Fibroblast of upper back skin (primary cell): ENCODE measurements at regions not wholly inside any gene's neighbourhood (a gene's known extent, or its start where the extent isn't known, plus 50 kb on each side); places are given as distances from the start of the nearest gene placed in this dataset.
"Not testable (repeated sequence)": the region's sequence is repeated elsewhere in the genome, so short reads cannot be mapped to it uniquely, and the experiment has no call there.

Experiments used
- DNase-seq: peaks from one replicate; pipeline ENCODE4 v3.0.0-alpha.2; 2013

DNA sequence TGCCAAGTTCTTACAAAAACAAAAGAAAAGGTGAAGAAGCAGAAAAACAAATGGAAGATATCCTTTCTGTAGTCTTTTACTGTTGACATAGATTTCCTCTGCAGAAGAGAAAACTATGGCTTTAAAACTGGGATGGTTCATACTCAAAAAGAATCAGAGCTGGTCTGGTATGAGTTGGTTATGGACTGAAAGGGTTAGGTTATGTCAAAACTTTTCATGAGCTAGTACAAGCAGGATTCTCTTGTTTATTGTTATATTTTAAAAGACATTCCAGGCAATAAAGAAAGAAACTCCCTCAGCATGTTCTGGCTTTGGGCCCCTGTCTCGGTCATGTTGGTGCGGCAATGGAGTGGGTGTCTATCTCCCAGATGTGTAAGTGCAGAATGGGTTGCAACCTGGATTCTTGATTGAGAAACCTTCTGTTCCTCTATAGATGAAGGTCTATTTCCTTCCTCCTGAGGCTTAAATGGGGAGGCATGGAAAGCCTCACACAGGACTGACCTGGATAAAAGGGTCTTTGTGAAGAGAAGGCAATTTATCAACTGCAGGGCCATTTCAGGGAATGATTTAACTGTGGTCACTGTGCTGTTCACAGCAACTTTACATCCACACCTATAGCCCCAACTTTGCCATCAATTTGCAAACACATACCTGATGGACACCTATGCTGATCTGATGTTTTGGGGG, 209.6 kb upstream of the TNC start:
- DNase-seq = peak; percentile 69

DNA sequence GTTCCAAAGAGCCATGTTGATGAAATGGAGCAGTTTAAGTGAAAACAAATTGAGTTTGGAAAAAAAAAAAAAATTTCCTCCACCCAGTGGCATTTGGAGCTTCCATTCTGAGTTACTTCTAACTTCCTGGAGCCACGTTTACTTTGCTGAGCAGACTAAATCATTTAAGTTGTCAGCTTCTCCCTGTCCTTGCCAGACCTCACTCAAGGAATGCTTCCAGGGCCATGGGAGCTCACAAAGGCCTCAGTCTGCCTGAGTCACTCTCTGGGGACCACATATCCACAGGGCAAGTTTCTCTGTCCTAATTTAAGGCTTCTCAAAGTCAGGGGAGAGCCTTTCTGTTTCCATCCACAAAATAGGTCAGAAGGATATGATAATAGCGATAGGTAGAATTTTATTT, 210.3 kb upstream of the TNC start:
- peak; percentile 98 for DNase-seq

DNA sequence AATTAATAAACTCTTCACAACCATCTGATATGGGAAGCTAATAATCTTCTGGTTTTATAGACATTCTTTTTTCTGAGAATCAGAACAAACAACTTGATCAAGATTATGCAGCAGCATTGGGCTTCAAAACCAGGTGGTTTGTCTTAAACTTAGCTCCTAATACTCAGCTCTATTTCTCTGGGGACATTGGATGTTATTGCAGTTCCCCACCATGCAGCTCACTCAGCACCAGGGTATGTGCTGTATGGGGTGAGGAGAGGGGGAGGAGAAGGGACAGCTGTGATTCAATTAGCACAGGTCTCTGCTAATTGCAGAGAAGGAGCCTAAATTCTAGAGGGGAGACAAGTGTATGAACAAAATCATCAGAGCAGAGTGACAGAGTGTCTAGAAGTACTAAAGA, 210.7 kb upstream of the TNC start:
- peak; percentile 45 for DNase-seq

DNA sequence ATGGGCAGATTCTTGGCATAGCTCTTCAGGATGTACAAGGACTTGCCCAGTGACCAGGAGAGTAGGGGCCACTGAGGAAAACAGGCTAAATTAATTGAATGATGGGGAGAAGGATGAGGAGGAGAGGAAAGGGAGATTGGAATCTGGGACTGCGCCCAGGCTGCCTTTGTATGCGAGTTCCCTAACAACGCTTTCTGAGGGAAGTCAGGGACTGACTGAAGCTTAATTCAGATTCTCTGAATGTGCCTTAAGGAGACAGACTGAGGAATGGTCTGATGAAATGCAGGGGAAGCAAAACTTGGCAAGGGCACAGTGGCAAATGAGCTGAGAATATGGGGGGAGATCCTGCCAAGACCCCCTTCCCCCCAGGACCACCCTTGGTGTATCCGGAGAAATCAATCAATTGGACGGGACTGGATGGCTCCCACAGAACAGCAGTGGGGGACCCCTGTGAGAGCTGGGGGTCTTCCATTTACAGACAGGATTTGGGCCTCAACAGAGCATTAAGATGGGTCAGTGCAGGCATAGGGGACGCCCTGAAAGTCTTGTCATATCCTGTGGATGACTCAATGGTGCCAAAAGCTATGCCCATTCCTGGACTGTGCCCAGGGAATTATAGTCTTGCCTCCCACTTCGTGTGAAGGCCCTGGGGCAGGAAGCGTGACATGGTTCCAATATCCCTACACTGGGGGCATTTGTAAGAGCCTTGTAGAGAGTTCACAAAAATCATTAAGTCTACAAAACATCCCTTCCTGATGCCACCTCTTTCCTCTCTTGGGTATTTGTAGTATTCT, 215.5 kb upstream of the TNC start:
- DNase-seq = no peak

DNA sequence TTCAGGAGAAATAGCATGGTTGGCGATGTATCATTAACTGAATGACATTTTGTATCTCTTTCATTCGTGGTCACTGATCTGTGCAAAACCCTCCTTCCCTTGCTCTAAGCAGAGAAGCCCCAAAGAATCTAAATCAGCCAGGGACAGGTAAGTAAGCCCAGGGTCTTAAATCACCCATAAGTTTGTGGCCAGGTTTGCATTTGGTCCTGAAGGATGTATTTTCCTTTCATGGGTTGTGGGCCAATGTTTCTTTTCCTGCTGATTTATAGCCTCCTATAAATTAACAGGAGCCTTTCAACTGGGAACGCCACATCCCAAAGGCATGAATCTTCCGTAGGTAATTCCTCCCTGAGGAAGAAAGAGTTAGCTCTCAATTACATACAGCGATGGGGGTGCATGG, 217.5 kb upstream of the TNC start:
- DNase-seq = no peak

DNA sequence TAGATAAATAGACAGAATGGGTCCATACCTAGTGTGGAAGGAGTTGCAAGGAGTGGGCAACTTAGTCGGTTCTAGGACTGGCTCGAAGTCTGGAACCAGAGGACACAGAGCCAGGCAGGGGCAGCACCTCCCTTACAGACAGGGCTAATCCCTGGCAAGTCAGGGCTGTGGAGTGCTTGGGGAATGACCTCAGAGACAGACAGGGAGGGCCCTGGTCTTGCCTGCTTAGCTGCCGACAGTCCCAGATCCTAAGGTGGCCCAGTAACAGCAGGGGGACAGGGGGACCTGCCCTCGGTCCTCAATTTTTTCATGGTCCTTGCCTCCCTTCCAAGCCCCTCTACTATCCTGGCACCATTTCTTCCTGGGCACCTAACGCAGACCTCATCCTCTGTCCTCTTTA, 222.4 kb upstream of the TNC start:
- DNase-seq = no peak

DNA sequence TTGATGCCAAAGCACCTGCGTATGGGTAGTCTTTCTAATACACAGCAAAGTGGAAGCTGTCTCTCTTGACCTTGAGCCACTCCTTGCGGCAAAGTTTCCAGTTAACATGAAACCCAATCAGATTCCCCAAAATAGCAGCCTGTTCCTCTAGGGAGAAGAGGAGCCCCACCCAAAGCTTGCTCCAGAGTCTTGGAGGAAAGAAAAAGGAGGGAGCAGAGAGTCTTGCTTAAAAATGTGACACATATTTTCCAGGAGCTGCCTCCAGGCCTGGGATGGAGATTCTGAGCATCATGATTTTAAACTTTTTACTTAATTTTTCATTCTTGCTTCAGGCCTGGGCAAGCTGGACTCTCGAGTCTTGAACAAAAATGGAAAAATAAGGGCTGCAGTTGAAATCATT, 223.5 kb upstream of the TNC start:
- DNase-seq = no peak

DNA sequence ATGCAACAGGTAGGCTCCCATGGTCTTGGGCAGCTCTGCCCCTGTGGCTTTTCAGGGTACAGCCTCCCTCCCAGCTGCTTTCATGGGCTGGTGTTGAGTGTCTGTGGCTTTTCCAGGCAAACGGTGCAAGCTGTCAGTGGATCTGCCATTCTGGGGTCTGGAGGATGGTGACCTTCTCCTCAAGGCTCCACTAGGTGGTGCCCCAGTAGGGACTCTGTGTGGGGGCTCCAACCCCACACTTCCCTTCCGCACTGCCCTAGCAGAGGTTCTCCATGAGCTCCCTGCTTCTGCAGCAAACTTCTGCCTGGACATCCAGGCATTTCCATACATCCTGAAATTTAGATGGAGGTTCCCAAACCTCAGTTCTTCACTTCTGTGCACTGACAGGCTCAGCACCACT, 229.8 kb upstream of the TNC start:
- not testable (repeated sequence) for DNase-seq

DNA sequence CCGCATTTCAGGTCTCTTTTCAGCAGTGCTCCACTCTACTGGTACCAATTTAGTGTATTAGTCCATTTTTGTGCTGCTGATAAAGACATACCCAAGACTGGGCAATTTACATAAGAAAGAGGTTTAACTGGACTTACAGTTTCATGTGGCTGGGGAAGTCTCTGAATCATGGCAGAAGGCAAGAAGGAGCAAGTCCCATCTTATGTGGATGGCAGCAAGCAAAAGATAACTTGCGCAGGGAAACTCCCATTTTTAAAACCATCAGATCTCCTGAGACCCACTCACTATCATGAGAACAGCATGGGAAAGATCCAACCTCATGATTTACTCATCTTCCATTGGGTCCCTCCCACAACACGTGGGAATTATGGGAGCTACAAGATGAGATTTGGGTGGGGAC, 231.0 kb upstream of the TNC start:
- not testable (repeated sequence) for DNase-seq

DNA sequence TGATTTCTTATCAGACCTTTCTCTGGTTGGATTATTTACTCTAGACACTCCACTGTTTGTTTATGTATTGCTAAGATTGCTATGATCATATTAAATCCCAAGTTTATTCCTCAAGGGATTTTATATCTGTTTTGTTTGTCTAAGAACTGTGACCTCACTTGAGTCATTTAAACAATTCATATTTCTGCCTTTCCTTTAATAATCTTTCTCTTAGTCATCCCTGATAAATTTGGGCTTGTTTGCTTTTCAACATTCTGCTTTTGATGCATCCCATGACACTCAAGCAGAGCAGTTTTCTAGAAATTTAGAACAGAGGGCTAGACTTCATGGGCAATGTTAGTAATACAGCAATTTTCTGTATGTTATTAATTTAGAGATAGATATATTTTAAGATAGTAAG, 231.6 kb upstream of the TNC start:
- DNase-seq = peak; percentile 51

DNA sequence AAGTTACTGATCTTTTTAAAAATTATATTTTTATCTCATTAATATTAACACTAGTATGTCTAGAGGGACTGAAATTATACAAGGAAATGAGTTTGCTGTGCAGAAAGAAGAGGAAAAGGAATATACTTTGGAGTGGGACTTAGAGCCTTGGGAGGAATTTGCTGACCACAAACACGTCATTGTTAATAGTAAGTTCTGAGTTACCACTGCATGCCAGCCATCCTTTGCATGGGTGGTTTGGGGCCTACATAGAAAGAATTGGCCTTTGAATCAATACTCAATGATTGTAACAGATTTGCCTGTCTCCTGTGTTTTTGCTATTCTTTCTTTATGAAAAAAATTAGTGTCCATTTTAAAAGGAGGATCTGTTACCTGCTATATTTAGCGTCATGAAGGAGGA, 232.6 kb upstream of the TNC start:
- no peak for DNase-seq

DNA sequence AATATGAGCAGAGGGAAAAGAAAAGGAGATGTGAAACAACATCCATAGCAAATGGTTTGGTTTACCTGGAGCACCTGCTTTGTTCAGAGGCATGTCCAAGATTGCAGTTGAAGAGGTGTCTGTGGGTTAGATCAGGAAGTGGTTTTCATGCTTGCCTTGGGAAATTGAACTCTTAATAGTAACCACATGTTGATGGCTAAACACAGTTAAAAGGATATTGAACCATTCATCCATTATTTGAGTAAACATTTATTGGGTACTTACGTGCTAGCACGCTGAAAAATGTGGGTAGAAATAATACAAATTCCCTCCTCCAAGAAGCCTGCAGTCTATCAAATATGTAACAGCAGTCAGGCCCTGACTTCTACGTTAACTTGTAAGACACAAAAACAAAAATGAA, 235.7 kb upstream of the TNC start:
- DNase-seq = no peak

DNA sequence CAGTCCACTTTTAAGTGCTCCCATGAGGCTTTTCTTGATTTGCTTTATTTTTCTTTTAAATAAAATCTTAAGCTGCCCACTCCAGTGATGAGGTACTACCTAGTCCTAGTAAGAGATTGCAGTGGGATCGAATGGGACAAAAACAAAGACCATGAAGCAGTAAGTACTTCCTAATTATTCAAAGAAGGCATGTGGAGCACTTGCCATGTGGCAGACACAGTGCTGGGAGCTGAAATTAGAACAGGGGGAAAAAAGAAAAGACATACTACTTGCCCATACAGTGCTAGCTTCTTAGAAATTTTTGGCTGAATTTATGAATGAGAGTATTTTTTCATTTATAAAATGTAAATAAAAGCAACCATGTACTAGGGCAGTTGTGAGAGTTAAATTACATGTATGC, 239.9 kb upstream of the TNC start:
- no peak for DNase-seq

DNA sequence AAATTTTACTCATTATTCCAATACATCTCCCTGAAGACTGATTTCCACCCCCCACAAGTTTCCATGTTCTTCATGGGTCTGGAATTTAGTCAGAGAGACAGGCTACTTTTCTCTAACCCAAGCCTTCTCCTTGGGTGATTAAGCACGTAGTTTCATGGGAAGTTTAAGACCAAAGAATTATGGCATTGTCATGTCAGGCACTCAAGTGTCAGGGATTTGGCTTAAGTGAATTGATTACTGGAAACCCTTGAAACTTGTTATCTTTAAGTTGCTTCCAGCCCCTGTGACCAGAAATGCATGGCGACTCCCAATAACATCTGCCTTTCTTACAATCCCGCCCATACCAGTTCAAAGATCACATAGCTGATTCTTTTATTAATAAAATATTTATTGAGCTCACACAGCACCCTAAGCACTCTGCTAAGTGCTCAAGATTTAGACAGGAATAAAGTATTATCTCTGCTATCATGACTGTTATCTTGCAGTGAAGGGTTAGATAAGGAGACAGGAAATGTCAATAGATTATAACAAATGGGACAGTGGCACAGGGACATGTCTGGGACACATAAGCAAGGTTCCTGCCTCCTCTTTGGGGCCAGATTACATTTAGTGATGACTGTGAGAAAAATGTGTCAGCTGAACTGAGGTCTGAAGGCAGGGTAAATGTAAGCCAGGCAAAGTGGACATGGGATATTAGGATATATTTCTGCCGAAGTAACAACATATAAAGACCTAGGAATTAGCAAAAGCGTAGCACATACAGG, 241.2 kb upstream of the TNC start:
- DNase-seq = peak; percentile 53

DNA sequence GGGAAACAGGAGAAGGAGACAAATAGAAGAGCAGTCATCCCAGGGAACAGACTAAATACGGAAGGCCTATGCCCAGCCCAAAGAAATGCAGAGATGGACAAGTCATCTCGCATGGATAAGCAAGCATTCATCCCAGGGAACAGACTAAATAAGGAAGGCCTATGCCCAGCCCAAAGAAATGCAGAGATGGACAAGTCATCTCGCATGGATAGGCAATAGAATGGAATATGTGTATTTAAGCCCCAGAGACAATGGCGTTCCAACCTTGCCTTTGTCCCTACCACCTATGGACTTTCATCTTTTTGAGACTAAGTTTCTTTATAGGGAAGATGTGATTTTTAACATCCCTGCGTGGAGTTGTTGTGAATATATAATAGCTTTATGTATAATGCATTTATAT, 242.2 kb upstream of the TNC start:
- DNase-seq = no peak

DNA sequence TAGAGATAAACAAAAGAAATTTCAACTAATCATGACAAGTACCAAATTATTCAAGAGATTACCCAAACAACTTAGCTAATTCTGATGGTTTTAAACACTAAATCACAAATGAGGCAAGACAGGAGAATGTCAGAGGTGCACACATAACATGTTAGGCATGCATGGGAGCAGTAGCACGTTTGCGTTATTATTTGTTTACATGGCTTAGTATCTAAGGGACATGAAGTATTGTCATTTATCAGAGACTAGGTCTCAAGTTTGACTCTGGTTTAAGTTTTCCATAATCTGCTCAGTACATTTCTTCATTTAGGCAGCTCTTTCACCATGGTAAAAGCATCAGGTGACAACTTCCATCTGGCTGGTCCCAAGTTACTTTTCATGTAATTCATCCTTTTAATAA, 244.1 kb upstream of the TNC start:
- DNase-seq = no peak

DNA sequence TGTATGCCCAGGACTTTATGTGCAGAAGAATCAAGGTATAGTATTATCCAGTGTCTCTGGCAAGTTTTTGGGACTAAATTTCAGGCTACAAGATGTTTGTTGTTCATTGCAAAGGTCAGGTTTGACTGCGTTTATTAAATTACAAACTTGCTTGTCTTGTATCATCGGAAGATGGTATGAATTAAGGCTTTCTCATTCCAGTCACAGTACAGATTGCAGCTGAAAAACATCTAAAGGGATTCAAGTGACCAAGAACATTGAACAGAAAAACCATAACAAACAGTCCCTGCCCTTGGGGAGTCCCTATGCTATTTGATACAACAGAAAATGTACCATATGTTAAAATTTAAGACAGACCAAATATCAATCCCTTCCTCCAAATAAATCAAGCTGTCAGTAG, 244.7 kb upstream of the TNC start:
- no peak for DNase-seq

DNA sequence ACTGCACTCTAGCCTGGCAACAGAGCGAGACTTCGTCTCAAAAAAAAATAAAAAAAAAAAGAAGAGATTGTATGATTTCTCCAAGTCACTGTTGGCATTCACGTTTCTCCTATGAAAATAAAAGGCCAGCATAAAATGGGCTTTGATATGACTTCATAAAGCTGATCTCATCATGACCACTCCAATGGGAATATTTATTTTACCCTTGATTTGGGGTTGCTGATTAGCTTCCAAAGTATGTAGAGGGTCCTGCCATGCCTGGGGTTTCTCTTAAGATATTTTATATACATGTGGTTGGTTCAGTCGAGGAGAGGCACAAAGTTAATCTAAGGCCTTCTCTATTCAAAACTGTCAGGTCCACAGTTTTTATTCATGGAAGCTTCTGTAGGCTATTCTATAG, 247.0 kb upstream of the TNC start:
- DNase-seq = no peak

DNA sequence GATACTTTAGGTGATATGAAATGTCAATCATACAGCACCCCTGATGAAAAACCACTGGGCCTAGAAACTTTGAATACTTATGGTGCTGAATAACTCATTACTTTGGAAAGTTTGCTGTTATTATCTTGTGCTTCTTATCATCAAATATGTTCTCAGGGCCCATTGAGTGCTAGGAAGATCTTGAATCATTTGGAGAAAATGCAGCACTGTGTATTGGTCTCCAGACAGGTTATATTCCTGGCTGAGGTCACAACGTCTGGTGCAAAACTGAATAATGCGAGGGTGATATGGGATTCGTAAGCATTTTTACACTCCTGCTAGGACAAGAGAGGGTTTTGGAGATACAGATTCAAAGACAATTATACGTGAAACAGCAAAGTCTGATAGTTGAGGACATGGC, 249.4 kb upstream of the TNC start:
- no peak for DNase-seq

DNA sequence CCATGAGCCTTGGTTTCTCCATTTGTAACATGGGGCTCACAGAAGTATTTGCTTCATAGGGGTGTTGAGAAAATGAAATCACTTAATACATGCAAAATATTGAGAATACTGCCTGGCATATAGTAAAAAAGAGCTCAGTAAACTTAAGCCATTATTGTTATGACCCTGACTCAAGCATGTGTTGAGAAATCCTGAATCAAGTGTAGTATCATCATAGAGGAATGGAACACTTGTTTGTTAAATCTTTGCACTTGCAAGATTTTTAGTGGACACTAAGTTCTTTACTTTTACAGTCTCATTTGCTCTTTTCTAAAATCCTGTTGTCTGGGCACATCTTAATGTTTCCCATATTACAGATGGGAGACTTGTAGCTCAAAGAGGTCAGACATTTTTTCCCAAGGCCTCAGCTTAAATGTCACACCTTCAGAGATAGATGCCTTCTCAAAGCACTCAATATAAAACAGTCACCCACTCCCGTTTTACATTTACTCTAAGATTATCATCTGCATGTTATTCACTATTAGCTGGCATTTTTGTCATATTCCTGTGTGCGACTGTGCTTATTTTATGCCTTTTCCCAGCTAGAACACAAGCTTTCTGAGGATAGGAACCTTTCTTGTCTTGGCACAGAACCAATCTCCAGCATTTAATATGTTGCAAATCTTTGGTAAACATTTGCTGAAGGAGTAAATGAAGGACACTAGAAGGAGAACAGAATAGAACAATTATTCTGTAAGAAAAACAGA, 250.0 kb upstream of the TNC start:
- DNase-seq = no peak

DNA sequence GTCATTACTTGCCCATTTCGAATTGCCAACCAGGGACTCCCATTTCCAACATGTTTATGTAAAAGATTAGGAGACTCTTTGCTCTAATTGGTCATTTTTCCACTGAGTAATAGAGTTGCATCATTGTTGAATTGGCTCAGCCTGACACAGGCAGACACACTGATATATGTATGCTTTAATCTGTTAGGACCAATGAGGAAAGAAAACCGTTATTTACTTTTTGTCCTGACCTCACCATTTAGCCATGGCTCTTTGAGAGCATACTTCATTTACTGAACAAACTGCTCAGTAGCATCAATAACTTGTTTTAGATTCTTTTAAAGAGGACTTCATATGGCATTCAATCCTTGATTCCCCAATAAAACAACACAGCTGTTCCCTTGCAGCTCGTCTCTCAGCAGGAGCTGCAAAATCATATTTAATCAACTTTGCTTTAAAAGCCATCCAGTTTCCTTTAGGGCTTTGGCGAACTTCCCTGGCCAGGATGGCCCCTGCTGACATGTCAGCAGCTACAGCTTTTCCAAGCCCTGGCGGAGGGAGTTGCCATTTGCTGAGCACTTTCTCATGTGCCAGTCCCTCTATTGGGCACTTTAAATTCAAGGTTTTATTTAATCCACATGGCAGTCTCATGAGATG, 251.5 kb upstream of the TNC start:
- peak; percentile 83 for DNase-seq

DNA sequence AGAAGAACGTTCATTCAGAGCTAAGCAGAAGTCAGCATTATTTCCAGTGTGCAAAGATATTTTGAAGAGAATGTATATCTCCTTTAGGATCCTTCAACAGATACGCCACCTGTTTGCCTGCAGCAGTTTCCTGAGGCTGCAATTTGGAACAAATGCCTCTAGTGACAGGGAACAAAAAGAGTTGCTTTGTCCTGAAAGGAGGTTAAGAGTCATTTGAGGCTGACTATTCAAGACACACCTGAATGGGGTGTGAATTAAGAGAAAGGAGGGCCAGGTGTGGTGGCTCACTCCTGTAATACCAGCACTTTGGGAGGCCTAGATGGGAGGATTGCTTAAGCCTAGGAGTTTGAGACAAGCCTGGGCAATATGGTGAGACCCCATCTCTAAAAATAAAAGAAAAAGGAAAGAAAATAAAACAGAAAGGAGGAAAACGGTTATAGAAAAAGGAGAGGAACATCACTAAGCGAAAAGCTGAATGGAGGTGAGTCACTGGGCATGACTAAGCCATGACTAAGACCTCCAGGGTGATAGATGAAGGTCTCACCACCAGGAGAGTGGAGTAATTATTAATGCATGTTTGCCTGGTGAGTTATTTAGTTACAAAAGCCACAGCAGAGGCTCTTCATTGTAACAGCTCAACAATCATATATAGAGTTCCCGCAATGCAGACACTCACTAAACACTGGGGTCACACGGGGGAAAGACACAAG, 255.2 kb upstream of the TNC start:
- peak; percentile 98 for DNase-seq
